NB4 (cell line): ENCODE measurements at regions not wholly inside any gene's neighbourhood (a gene's known extent, or its start where the extent isn't known, plus 50 kb on each side); places are given as distances from the start of the nearest gene placed in this dataset.
A peak's percentile ranks its signal among the peaks of the same experiment; 100 is the strongest.

Source experiments
- DNase-seq: peaks from one replicate; pipeline ENCODE4 v3.0.0; 2010; ENCODE audit warnings: low read depth
- H3K4me3 ChIP-seq: one replicate; pipeline ENCODE4 v1.5.1; 2011; ENCODE audit warnings: mild to moderate bottlenecking, low read depth, low read length, moderate library complexity
- MYC ChIP-seq: IDR thresholded peaks from 2 replicates; pipeline ENCODE4 v1.6.1; 2011; ENCODE audit warnings: low read depth, low read length
- POLR2A ChIP-seq: IDR thresholded peaks from 2 replicates; pipeline ENCODE4 v1.6.1; 2011; ENCODE audit warnings: mild to moderate bottlenecking; ENCODE audit not compliant: insufficient read length; ENCODE audit errors: extremely low read depth
- TF ChIP-seq, protein P1 (sequence below): IDR thresholded peaks from 2 replicates; pipeline ENCODE4 v1.6.1; 2011; ENCODE audit warnings: low read depth, low read length
- TF ChIP-seq, protein P2 (sequence below): IDR thresholded peaks from one replicate; pipeline ENCODE4 v1.5.1; 2012; ENCODE audit warnings: low read depth, low read length

DNA sequence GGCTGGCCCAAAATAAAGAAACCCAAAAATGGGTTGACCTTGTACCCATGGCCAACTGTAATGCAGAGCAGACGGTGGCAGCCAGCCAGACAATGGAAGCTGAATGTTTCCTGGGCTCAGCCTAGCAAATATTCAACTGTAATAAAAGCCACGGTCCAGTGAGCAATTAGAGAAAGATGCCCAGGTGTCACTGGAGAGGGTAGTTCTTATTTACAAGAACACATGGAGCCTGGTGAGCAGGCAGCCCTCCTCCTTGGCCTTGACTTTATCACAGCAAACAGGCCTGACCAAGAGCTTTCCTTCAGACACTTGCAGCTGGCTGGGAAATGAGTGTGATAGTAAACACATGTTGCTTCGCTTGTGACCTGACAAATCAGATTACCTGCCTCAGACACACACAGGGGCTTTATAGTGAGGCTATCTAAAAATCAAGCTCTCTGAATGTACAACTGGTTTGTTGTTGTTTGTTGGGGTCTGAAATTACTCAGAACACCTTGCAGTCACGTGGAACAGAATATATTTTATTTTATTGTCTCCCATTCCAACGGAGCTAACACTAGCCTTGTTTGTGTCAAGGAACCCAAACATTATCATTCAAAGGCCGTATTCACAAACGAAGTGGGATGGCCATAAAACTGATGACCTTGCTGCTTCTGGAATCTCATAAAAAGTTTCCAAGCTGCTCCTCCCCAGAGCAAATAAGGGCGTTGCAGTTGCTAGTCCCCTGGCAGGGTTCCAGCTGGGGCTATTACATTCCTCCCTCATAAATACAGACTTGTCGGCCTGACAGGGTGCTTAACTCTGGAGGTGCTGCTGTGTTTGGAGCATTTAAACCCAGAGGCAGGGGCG, 161.1 kb downstream of the BBOX1 start:
- no peak for TF ChIP-seq MYC
- TF ChIP-seq, protein P1, sequence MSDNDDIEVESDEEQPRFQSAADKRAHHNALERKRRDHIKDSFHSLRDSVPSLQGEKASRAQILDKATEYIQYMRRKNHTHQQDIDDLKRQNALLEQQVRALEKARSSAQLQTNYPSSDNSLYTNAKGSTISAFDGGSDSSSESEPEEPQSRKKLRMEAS, result no peak
- TF ChIP-seq POLR2A, result no peak
- TF ChIP-seq, protein P2, sequence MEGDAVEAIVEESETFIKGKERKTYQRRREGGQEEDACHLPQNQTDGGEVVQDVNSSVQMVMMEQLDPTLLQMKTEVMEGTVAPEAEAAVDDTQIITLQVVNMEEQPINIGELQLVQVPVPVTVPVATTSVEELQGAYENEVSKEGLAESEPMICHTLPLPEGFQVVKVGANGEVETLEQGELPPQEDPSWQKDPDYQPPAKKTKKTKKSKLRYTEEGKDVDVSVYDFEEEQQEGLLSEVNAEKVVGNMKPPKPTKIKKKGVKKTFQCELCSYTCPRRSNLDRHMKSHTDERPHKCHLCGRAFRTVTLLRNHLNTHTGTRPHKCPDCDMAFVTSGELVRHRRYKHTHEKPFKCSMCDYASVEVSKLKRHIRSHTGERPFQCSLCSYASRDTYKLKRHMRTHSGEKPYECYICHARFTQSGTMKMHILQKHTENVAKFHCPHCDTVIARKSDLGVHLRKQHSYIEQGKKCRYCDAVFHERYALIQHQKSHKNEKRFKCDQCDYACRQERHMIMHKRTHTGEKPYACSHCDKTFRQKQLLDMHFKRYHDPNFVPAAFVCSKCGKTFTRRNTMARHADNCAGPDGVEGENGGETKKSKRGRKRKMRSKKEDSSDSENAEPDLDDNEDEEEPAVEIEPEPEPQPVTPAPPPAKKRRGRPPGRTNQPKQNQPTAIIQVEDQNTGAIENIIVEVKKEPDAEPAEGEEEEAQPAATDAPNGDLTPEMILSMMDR, result no peak
- DNase-seq, result peak; percentile 54
- no peak overlapping the region for H3K4me3 ChIP-seq

DNA sequence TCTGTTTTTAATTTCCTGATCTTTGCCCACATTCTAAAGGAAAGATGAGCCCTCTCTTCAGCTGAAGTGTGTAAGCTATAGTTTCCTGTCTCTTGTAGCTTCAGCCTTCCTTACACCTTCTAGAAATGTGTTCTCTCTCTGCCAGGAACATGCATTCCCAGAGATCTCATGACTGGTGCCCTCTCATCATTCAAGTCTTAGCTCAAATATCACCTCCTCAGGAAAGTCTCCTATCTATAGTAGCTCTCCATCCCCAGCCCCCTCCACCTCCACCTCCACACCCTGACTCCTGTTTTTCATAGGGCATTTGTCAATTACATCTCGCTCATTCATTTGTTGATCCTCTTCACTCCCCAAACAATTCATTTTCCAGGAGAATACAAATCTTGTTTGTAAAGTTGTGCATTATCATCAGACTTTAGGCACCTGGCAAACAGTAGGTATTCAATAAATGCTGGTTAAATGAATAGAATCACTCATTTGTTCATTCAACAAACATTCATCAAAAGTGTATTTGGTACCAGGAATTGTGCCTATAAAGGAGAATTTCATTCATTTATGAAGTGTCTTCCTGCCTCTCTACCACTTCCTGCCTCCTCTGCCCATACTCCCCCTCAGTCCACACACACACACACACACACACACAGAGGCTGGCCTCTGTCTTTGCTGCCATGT, 160.3 kb downstream of the BBOX1 start:
- no peak overlapping the region for H3K4me3 ChIP-seq
- peak; percentile 46 for DNase-seq
- TF ChIP-seq, protein P2, result no peak
- TF ChIP-seq, protein P1, result no peak
- TF ChIP-seq POLR2A (no peak), MYC (no peak)

DNA sequence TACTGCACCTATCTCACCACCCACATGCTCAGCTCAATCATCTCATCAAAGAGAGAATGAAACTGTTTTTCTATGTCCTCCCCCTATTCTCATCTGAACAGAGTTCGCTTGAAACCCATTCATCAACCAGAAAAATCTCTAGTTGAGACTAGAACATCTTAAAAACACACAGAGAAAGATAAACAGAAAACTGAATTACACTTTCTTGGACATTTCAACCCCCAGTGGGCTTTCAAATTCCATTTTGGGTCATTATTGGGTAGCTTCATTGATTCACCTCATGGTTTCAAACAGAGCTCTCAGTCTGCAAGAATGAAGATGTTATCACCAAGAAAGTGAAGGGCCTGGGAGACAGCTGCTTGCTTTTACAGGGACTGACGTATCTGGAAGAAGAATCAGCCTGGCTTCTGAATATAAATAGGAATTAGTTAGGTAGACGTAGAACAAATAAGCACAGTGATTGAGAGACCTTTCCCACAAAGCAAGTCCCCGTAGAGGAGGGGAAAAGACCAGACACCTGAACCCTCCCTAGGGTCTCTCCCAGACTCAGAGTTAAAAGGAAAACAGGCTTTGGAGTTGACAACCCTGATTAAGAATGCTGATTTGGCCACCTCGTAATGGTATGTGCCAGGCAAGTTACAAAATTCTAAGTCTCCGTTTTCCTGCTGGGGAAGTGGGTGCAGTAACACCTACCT, 155.7 kb downstream of the BBOX1 start:
- DNase-seq, result no peak
- TF ChIP-seq MYC (no peak), POLR2A (no peak)
- TF ChIP-seq, protein P1, result no peak
- no peak overlapping the region for H3K4me3 ChIP-seq

DNA sequence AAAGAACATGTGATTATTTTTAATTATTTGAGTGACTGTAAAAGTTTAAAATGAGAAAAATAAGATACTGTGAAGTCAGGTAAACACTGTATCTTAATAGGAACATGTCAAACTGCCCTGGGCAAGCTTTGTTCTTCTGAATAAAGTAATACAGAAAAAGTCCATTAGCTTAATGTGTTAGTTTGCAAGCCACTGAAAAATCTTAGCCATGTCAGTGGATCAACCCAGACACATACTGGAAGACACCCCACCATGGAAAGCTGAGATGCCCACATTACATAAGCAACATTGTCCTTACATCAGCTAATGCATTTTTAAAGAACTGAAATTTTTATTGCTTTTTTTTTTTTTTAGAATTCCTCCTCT, 155.2 kb downstream of the BBOX1 start:
- H3K4me3 ChIP-seq, result no peak overlapping the region
- TF ChIP-seq POLR2A, result no peak
- TF ChIP-seq, protein P2, result no peak
- TF ChIP-seq, protein P1, result no peak
- no peak for TF ChIP-seq MYC
- no peak for DNase-seq

DNA sequence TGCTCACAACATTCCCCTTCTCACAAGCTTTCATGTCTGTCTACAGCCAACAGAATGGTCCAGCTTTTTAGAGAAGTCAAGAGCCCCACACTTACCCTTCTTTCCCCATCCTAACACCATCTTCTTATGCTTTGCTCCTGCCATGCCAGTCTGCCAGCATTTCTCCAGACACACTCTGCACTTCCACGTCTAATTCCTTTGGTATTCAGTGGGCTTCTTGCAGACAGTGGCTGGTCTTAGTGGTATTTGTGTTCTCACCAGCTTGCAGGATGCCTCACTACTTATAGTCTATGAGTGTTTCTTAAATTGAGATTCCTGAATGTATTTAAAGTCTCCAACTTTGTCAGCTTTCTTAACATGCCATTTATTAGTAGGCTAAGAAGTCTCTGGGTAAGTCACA, 154.4 kb downstream of the BBOX1 start:
- TF ChIP-seq POLR2A (no peak), MYC (no peak)
- TF ChIP-seq, protein P2, result no peak
- TF ChIP-seq, protein P1, result no peak
- no peak overlapping the region for H3K4me3 ChIP-seq
- no peak for DNase-seq
